B cell (primary cell): ENCODE measurements at regions not wholly inside any gene's neighbourhood (a gene's known extent, or its start where the extent isn't known, plus 50 kb on each side); places are given as distances from the start of the nearest gene placed in this dataset.

ENCODE experiments used
- CTCF ChIP-seq: fragments of 200-600 bp; IDR thresholded peaks from one replicate; pipeline ENCODE4 v1.8.0; 2022; ENCODE audit warnings: antibody characterized with exemption, mild to moderate bottlenecking
- EZH2 ChIP-seq: IDR thresholded peaks from 2 replicates; pipeline ENCODE4 v1.6.1; 2012; ENCODE audit warnings: borderline replicate concordance, low read depth, mild to moderate bottlenecking, moderate library complexity, low read length; ENCODE audit not compliant: insufficient read depth, poor library complexity, severe bottlenecking

DNA sequence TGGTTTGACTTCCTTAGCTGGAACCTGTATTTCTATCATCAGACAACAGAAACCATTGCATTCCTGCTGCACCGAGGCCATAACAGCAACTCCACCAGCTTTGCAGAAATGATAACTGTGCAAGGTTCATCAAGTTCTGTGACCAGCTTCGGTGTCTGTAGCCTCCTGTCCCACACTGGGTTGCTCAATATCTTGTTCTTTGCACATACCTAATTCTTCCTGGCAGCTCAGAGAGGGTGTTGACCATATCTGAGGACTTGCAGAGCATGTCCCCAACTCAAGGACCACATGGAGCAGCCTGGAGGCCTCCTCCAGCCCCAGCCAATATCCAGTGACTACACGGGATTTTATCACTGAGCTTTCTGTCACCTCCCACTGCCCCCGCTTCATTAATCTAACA is 59.3 kb upstream of the SCAF8 start:
- no peak for TF ChIP-seq CTCF
- TF ChIP-seq EZH2, result no peak
